DMS 273 (cell line): ENCODE measurements at regions not wholly inside any gene's neighbourhood (a gene's known extent, or its start where the extent isn't known, plus 50 kb on each side); places are given as distances from the start of the nearest gene placed in this dataset.
"Not testable (repeated sequence)": the region's sequence is repeated elsewhere in the genome, so short reads cannot be mapped to it uniquely, and the experiment has no call there.

Experiments
- DNase-seq: peaks from one replicate; lab custom pipeline; 2025; ENCODE audit not compliant: unreplicated experiment; lab: John Stamatoyannopoulos, UW

GRCh38 chr14:76264384-76264783 is 111.6 kb upstream of the ESRRB start:
- DNase-seq = no peak

GRCh38 chr14:76267322-76268046 is 108.5 kb upstream of the ESRRB start:
- DNase-seq = peak; percentile 79

GRCh38 chr14:76268047-76268431 is 107.9 kb upstream of the ESRRB start:
- DNase-seq = no peak

- DNase-seq = no peak
Measured at GRCh38 chr14:76268700-76269099, 107.2 kb upstream of the ESRRB start.

- DNase-seq = no peak
Measured at GRCh38 chr14:76271041-76271755, 104.7 kb upstream of the ESRRB start.

GRCh38 chr14:76272349-76272748 is 103.6 kb upstream of the ESRRB start:
- DNase-seq = no peak

- no peak for DNase-seq
Measured at GRCh38 chr14:76272774-76273173, 103.2 kb upstream of the ESRRB start.

- no peak for DNase-seq
Measured at GRCh38 chr14:76273346-76273745, 102.6 kb upstream of the ESRRB start.

GRCh38 chr14:76274324-76274723 is 101.6 kb upstream of the ESRRB start:
- DNase-seq = no peak

GRCh38 chr14:76277586-76278130 is 98.3 kb upstream of the ESRRB start:
- DNase-seq = no peak

GRCh38 chr14:76280221-76280620 is 95.7 kb upstream of the ESRRB start:
- no peak for DNase-seq

GRCh38 chr14:76282581-76282980 is 93.4 kb upstream of the ESRRB start:
- DNase-seq = no peak

- no peak for DNase-seq
Measured at GRCh38 chr14:76287063-76287462, 88.9 kb upstream of the ESRRB start.

GRCh38 chr14:76289276-76289675 is 86.7 kb upstream of the ESRRB start:
- no peak for DNase-seq

- no peak for DNase-seq
Measured at GRCh38 chr14:76292561-76292960, 83.4 kb upstream of the ESRRB start.

- DNase-seq = no peak
Measured at GRCh38 chr14:76293221-76293620, 82.7 kb upstream of the ESRRB start.

- no peak for DNase-seq
Measured at GRCh38 chr14:76293923-76294322, 82.0 kb upstream of the ESRRB start.

- DNase-seq = no peak
Measured at GRCh38 chr14:76294876-76295275, 81.1 kb upstream of the ESRRB start.

GRCh38 chr14:76298896-76299295 is 77.0 kb upstream of the ESRRB start:
- DNase-seq = no peak

GRCh38 chr14:76303188-76303587 is 72.7 kb upstream of the ESRRB start:
- not testable (repeated sequence) for DNase-seq

- DNase-seq = no peak
Measured at GRCh38 chr14:76304536-76305267, 71.2 kb upstream of the ESRRB start.
